ENCODE measurements at regions not wholly inside any gene's neighbourhood (a gene's known extent, or its start where the extent isn't known, plus 50 kb on each side); places are given as distances from the start of the nearest gene placed in this dataset.

GRCh38 chrX:96204928-96205327, 479.7 kb upstream of the DIAPH2 start:
- no peak for TF ChIP-seq TAF1 (IDR thresholded peaks at IDR 0.05; ENCODE audit: low read depth, low read length)
- TF ChIP-seq EZH2 (IDR thresholded peaks at IDR 0.05; ENCODE audit: low read depth, low read length, severe bottlenecking): no peak
- TF ChIP-seq RAD21 (IDR thresholded peaks at IDR 0.05 in 1 of 2, conservative IDR thresholded peaks at IDR 0.05 in 1 of 2; ENCODE audit: low read depth in 2 of 2, low read length in 2 of 2): no peak
- no peak for TF ChIP-seq CTCF (IDR thresholded peaks at IDR 0.05; ENCODE audit: control extremely low read depth in 1 of 3, insufficient read depth in 1 of 3, low read depth in 1 of 3, low read length in 3 of 3)
- TF ChIP-seq EP300 (IDR thresholded peaks at IDR 0.05; ENCODE audit: borderline replicate concordance in 1 of 2, low read depth in 2 of 2, low read length in 2 of 2): no peak
- no peak for TF ChIP-seq CHD2 (IDR thresholded peaks at IDR 0.05; ENCODE audit: low read length)
- TF ChIP-seq RXRA (IDR thresholded peaks at IDR 0.05; ENCODE audit: insufficient read depth, low read depth, low read length): no peak
- no peak for TF ChIP-seq POLR2AphosphoS5 (IDR thresholded peaks at IDR 0.05; ENCODE audit: low read depth, low read length)
- TF ChIP-seq ASH2L (IDR thresholded peaks at IDR 0.05; ENCODE audit: low read length): no peak
- no peak for TF ChIP-seq POLR2A (IDR thresholded peaks at IDR 0.05; ENCODE audit: control extremely low read depth in 1 of 2, low read depth in 2 of 2, low read length in 2 of 2)
- no peak for TF ChIP-seq ATF2 (IDR thresholded peaks at IDR 0.05; ENCODE audit: low read length)
- no peak for TF ChIP-seq MAFK (IDR thresholded peaks at IDR 0.05; ENCODE audit: low read depth, low read length)
- no peak for TF ChIP-seq CBX5 (IDR thresholded peaks at IDR 0.05; ENCODE audit: low read depth, low read length)

Measured in H1 (cell line).